Amniotic epithelial cell (primary cell): ENCODE measurements at regions not wholly inside any gene's neighbourhood (a gene's known extent, or its start where the extent isn't known, plus 50 kb on each side); places are given as distances from the start of the nearest gene placed in this dataset.

Source experiments
- DNase-seq: peaks from one replicate; pipeline ENCODE4 v3.0.0-alpha.2; 2010; ENCODE audit warnings: low read depth

- DNase-seq: no peak
Observed at GRCh38 chr15:73001840-73002239, 50.4 kb upstream of the NEO1 start.

GRCh38 chr15:73000293-73000692 is 52.0 kb upstream of the NEO1 start:
- no peak for DNase-seq

GRCh38 chr15:72999586-72999985 is 52.7 kb upstream of the NEO1 start:
- no peak for DNase-seq

GRCh38 chr15:72998681-72999466 is 53.4 kb upstream of the NEO1 start:
- no peak for DNase-seq

- DNase-seq: no peak
Observed at GRCh38 chr15:72998226-72998625, 54.0 kb upstream of the NEO1 start.

- no peak for DNase-seq
Observed at GRCh38 chr15:72995849-72996248, 56.4 kb upstream of the NEO1 start.

GRCh38 chr15:72994534-72995177 is 57.6 kb upstream of the NEO1 start:
- DNase-seq: no peak

GRCh38 chr15:72992841-72993252 is 59.4 kb upstream of the NEO1 start:
- DNase-seq: no peak

GRCh38 chr15:72991026-72991425 is 61.2 kb upstream of the NEO1 start:
- no peak for DNase-seq

- DNase-seq: peak; percentile 38
Observed at GRCh38 chr15:72983801-72984545, 68.3 kb upstream of the NEO1 start.

- no peak for DNase-seq
Observed at GRCh38 chr15:72982714-72983113, 69.5 kb upstream of the NEO1 start.

GRCh38 chr15:72980661-72981060 is 71.6 kb upstream of the NEO1 start:
- no peak for DNase-seq

- DNase-seq: no peak
Observed at GRCh38 chr15:72979791-72980190, 72.5 kb upstream of the NEO1 start.

- no peak for DNase-seq
Observed at GRCh38 chr15:72979308-72979707, 73.0 kb upstream of the NEO1 start.

- no peak for DNase-seq
Observed at GRCh38 chr15:72978223-72978622, 74.0 kb upstream of the NEO1 start.

GRCh38 chr15:72972362-72972761 is 79.9 kb upstream of the NEO1 start:
- no peak for DNase-seq

GRCh38 chr15:72971766-72972165 is 80.5 kb upstream of the NEO1 start:
- DNase-seq: no peak

- DNase-seq: no peak
Observed at GRCh38 chr15:72970933-72971760, 81.1 kb upstream of the NEO1 start.

- no peak for DNase-seq
Observed at GRCh38 chr15:72968531-72968922, 83.7 kb upstream of the NEO1 start.

- no peak for DNase-seq
Observed at GRCh38 chr15:72967811-72968530, 84.3 kb upstream of the NEO1 start.

GRCh38 chr15:72967397-72967796 is 84.9 kb upstream of the NEO1 start:
- DNase-seq: no peak
